Tibial artery (tissue), 4 donors: ENCODE measurements at regions not wholly inside any gene's neighbourhood (a gene's known extent, or its start where the extent isn't known, plus 50 kb on each side); places are given as distances from the start of the nearest gene placed in this dataset.

ENCODE experiments used
- DNase-seq, 2 donors: peaks; one replicate each; pipeline ENCODE4 v3.0.0-alpha.2; 2019
- H3K27ac ChIP-seq, 2 donors: fragments of 200-600 bp; sonication (generic) in 1 of 2; 1 replicate in 1 of 2; 2 replicates in 1 of 2; pipeline ENCODE4 v1.5.1; 2018 to 2019; ENCODE audit warnings: mild to moderate bottlenecking in 1 of 2
- H3K27me3 ChIP-seq, 2 donors: fragments of 200-600 bp; sonication (generic) in 1 of 2; one replicate each; pipeline versions ENCODE4 v1.5.1 to v1.6.0; 2016 to 2019
- H3K36me3 ChIP-seq, 3 donors: fragments of 200-600 bp; sonication (generic) in 2 of 3; one replicate each; pipeline ENCODE4 v1.5.1; 2016 to 2019; ENCODE audit warnings: mild to moderate bottlenecking in 2 of 3
- H3K4me1 ChIP-seq, 4 donors: fragments of 200-600 bp; sonication (generic) in 2 of 4; 1 replicate in 3 of 4; 2 replicates in 1 of 4; pipeline ENCODE4 v1.5.1; 2016 to 2019
- H3K4me3 ChIP-seq, 2 donors: fragments of 200-600 bp; sonication (generic) in 1 of 2; 1 replicate in 1 of 2; 2 replicates in 1 of 2; pipeline ENCODE4 v1.5.1; 2018 to 2019; ENCODE audit warnings: mild to moderate bottlenecking in 2 of 2
- H3K9me3 ChIP-seq, 3 donors: fragments of 200-600 bp; sonication (generic) in 1 of 3; one replicate each; pipeline ENCODE4 v1.5.1; 2016 to 2019
- CTCF ChIP-seq, 2 experiments: fragments of 200-600 bp in 1 of 2; fragments of 450-650 bp in 1 of 2; IDR thresholded peaks; one replicate each; pipeline ENCODE4 v1.5.1; 2017 to 2019; ENCODE audit warnings: antibody characterized with exemption in 2 of 2, mild to moderate bottlenecking in 1 of 2, moderate library complexity in 1 of 2
- intact Hi-C: fragments of 100-400 bp; cut with DNase I; formaldehyde crosslinking; loops from one replicate; pipeline ENCODE4 v1.15.0; 2023; ENCODE audit warnings: low total_unique reads

- Histone ChIP-seq H3K36me3 (no peaks in the 10 kb centered on the region), H3K4me1 (no peaks in the 10 kb centered on the region), H3K27me3 (no peaks in the 10 kb centered on the region), H3K27ac (no peak overlapping the region), H3K9me3 (no peaks in the 10 kb centered on the region), H3K4me3 (no peak overlapping the region)
- TF ChIP-seq CTCF (IDR thresholded peaks at IDR 0.05) = no peak
- intact Hi-C loops = no loop called here
- DNase-seq = no peak
Observed at GRCh38 chr12:102763061-102763460, 154.0 kb downstream of the PAH start.

GRCh38 chr12:102760322-102760721 is 156.7 kb downstream of the PAH start:
- TF ChIP-seq CTCF (IDR thresholded peaks at IDR 0.05) = no peak
- H3K9me3 ChIP-seq = no peaks in the 10 kb centered on the region
- H3K4me3 ChIP-seq = no peak overlapping the region
- intact Hi-C loops = no loop called here
- peaks cover 0 to 10% (median 5%) of the 10 kb centered on the region in 4 donors for H3K4me1 ChIP-seq
- H3K36me3 ChIP-seq = no peaks in the 10 kb centered on the region
- H3K27me3 ChIP-seq = no peaks in the 10 kb centered on the region
- H3K27ac ChIP-seq = no peak overlapping the region
- no peak for DNase-seq

- Histone ChIP-seq H3K27ac (no peak overlapping the region), H3K27me3 (no peaks in the 10 kb centered on the region), H3K4me1 (peaks cover 0 to 10% (median 5%) of the 10 kb centered on the region in 4 donors), H3K4me3 (no peak overlapping the region), H3K9me3 (no peaks in the 10 kb centered on the region), H3K36me3 (no peaks in the 10 kb centered on the region)
- no peak for DNase-seq
- intact Hi-C loops = no loop called here
- no peak for TF ChIP-seq CTCF (IDR thresholded peaks at IDR 0.05)
Observed at GRCh38 chr12:102759466-102759865, 157.6 kb downstream of the PAH start.

- peak overlapping the region; percentile 31 to 46 for H3K27ac ChIP-seq
- TF ChIP-seq CTCF (IDR thresholded peaks at IDR 0.05) = no peak
- H3K9me3 ChIP-seq = no peaks in the 10 kb centered on the region
- peaks cover 0 to 10% (median 5%) of the 10 kb centered on the region in 4 donors for H3K4me1 ChIP-seq
- intact Hi-C loops = no loop called here
- H3K27me3 ChIP-seq = no peaks in the 10 kb centered on the region
- no peak for DNase-seq
- no peaks in the 10 kb centered on the region for H3K36me3 ChIP-seq
- H3K4me3 ChIP-seq = no peak overlapping the region
Observed at GRCh38 chr12:102757882-102758226, 159.2 kb downstream of the PAH start.

- peak overlapping the region; percentile 31 to 46 for H3K27ac ChIP-seq
- no peak overlapping the region for H3K4me3 ChIP-seq
- TF ChIP-seq CTCF (IDR thresholded peaks at IDR 0.05) = no peak
- peak in 1 of 2 donors; percentile 43 for DNase-seq
- intact Hi-C loops = no loop called here
- no peaks in the 10 kb centered on the region for H3K27me3 ChIP-seq
- H3K9me3 ChIP-seq = no peaks in the 10 kb centered on the region
- H3K4me1 ChIP-seq = peaks cover 0 to 10% (median 5%) of the 10 kb centered on the region in 4 donors
- H3K36me3 ChIP-seq = no peaks in the 10 kb centered on the region
Observed at GRCh38 chr12:102757154-102757881, 159.7 kb downstream of the PAH start.
